HepG2 (cell line): ENCODE measurements at regions not wholly inside any gene's neighbourhood (a gene's known extent, or its start where the extent isn't known, plus 50 kb on each side); places are given as distances from the start of the nearest gene placed in this dataset.
A peak's percentile ranks its signal among the peaks of the same experiment; 100 is the strongest.

Experiments used
- ADNP ChIP-seq: sonication (generic); formaldehyde crosslinking; IDR thresholded peaks from 2 replicates; pipeline ENCODE4 v1.4.0; 2020; ENCODE audit warnings: missing genetic modification reagents
- ETV6 ChIP-seq: sonication (generic); formaldehyde crosslinking; conservative IDR thresholded peaks from 2 replicates; pipeline ENCODE4 v1.4.0; 2020; ENCODE audit warnings: missing genetic modification reagents
- FOXM1 ChIP-seq: sonication (generic); formaldehyde crosslinking; IDR thresholded peaks from 2 replicates; pipeline ENCODE4 v1.5.0; 2020; ENCODE audit warnings: missing genetic modification reagents
- GTF2F1 ChIP-seq: fragments of 150-350 bp; IDR thresholded peaks from 2 replicates; pipeline ENCODE4 v1.6.1; 2014; ENCODE audit warnings: low read length
- NBN ChIP-seq: fragments of 450-650 bp; conservative IDR thresholded peaks from 2 replicates; pipeline ENCODE4 v1.6.1; 2017
- PAXIP1 ChIP-seq: sonication (generic); formaldehyde crosslinking; conservative IDR thresholded peaks from 2 replicates; pipeline ENCODE4 v1.4.0; 2020; ENCODE audit warnings: mild to moderate bottlenecking, missing genetic modification reagents, moderate library complexity
- SOX5 ChIP-seq: IDR thresholded peaks from 2 replicates; pipeline ENCODE4 v1.6.1; 2016; ENCODE audit warnings: borderline replicate concordance
- ZNF138 ChIP-seq: sonication (generic); formaldehyde crosslinking; IDR thresholded peaks from 2 replicates; pipeline ENCODE4 v1.5.0; 2020; ENCODE audit warnings: mild to moderate bottlenecking, low read depth, missing genetic modification reagents
- ZNF253 ChIP-seq: sonication (generic); formaldehyde crosslinking; IDR thresholded peaks from 2 replicates; pipeline ENCODE4 v1.8.0; 2022; ENCODE audit warnings: mild to moderate bottlenecking, missing genetic modification reagents, borderline replicate concordance
- ZNF512 ChIP-seq: sonication (generic); formaldehyde crosslinking; IDR thresholded peaks from 2 replicates; pipeline ENCODE4 v1.4.0; 2020; ENCODE audit warnings: mild to moderate bottlenecking, missing genetic modification reagents
- ZNF607 ChIP-seq: sonication (generic); formaldehyde crosslinking; IDR thresholded peaks from 2 replicates; pipeline ENCODE4 v1.5.1; 2020; ENCODE audit warnings: missing genetic modification reagents, mild to moderate bottlenecking, borderline replicate concordance
- ZNF619 ChIP-seq: sonication (generic); formaldehyde crosslinking; IDR thresholded peaks from 2 replicates; pipeline ENCODE4 v1.4.0; 2020; ENCODE audit warnings: mild to moderate bottlenecking, missing genetic modification reagents
- TF ChIP-seq, protein P1 (sequence below): sonication (generic); formaldehyde crosslinking; IDR thresholded peaks from 2 replicates; pipeline ENCODE4 v1.4.0; 2020; ENCODE audit warnings: mild to moderate bottlenecking, missing genetic modification reagents, borderline replicate concordance
- TF ChIP-seq, protein P2 (sequence below), 2 experiments: sonication (generic) in 1 of 2; formaldehyde crosslinking in 1 of 2; IDR thresholded peaks; 2 replicates each; pipeline versions ENCODE4 v1.6.1 to v1.9.0; 2014 to 2022; ENCODE audit warnings: antibody characterized with exemption in 1 of 2, borderline replicate concordance in 1 of 2, inconsistent platforms in 1 of 2, low read depth in 1 of 2, missing genetic modification reagents in 1 of 2

DNA sequence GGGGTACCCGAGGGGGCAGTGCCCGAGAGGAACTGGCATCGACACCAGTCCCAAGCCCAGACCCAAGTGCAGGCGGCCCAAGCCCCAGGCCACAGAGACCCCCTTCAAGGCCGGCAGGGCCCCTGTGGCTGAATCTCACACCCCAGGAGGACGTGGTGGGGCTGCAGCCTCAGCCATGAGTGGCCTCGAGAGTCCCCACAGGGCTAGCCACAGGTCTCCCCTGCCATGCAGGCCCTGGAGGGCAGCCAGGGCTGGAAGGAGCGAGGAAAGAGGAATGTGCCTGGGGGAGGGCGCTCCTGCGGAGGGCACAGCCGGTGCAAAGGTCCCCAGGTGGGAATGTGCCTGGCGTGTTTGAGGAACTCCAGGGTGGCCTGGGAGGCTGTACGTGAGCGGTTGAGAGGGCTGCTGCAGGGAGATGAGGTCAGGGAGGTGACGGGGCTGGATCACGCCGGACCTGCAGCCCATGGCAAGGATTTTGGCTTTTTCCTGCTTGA, 86.1 kb downstream of the NCOR2 start (continued):
- TF ChIP-seq ZNF253 (CRISPR knock-in tag) (no peak), ZNF607 (CRISPR knock-in tag) (no peak), GTF2F1 (no peak), ADNP (CRISPR knock-in tag) (0 out of 2 replicates have a peak, but pooled peaks have one; percentile 64), FOXM1 (CRISPR knock-in tag) (no peak), ZNF619 (CRISPR knock-in tag) (no peak), NBN (no peak), ZNF138 (CRISPR knock-in tag) (no peak), SOX5 (CRISPR knock-in tag) (peak; percentile 21; the same call in 1 of the 2 replicates), ZNF512 (CRISPR knock-in tag) (no peak), ETV6 (CRISPR knock-in tag) (no peak), PAXIP1 (CRISPR knock-in tag) (peak; percentile 71)
- TF ChIP-seq, protein P1, sequence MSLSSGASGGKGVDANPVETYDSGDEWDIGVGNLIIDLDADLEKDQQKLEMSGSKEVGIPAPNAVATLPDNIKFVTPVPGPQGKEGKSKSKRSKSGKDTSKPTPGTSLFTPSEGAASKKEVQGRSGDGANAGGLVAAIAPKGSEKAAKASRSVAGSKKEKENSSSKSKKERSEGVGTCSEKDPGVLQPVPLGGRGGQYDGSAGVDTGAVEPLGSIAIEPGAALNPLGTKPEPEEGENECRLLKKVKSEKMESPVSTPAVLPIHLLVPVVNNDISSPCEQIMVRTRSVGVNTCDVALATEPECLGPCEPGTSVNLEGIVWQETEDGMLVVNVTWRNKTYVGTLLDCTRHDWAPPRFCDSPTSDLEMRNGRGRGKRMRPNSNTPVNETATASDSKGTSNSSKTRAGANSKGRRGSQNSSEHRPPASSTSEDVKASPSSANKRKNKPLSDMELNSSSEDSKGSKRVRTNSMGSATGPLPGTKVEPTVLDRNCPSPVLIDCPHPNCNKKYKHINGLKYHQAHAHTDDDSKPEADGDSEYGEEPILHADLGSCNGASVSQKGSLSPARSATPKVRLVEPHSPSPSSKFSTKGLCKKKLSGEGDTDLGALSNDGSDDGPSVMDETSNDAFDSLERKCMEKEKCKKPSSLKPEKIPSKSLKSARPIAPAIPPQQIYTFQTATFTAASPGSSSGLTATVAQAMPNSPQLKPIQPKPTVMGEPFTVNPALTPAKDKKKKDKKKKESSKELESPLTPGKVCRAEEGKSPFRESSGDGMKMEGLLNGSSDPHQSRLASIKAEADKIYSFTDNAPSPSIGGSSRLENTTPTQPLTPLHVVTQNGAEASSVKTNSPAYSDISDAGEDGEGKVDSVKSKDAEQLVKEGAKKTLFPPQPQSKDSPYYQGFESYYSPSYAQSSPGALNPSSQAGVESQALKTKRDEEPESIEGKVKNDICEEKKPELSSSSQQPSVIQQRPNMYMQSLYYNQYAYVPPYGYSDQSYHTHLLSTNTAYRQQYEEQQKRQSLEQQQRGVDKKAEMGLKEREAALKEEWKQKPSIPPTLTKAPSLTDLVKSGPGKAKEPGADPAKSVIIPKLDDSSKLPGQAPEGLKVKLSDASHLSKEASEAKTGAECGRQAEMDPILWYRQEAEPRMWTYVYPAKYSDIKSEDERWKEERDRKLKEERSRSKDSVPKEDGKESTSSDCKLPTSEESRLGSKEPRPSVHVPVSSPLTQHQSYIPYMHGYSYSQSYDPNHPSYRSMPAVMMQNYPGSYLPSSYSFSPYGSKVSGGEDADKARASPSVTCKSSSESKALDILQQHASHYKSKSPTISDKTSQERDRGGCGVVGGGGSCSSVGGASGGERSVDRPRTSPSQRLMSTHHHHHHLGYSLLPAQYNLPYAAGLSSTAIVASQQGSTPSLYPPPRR: peak; percentile 58
- TF ChIP-seq, protein P2, sequence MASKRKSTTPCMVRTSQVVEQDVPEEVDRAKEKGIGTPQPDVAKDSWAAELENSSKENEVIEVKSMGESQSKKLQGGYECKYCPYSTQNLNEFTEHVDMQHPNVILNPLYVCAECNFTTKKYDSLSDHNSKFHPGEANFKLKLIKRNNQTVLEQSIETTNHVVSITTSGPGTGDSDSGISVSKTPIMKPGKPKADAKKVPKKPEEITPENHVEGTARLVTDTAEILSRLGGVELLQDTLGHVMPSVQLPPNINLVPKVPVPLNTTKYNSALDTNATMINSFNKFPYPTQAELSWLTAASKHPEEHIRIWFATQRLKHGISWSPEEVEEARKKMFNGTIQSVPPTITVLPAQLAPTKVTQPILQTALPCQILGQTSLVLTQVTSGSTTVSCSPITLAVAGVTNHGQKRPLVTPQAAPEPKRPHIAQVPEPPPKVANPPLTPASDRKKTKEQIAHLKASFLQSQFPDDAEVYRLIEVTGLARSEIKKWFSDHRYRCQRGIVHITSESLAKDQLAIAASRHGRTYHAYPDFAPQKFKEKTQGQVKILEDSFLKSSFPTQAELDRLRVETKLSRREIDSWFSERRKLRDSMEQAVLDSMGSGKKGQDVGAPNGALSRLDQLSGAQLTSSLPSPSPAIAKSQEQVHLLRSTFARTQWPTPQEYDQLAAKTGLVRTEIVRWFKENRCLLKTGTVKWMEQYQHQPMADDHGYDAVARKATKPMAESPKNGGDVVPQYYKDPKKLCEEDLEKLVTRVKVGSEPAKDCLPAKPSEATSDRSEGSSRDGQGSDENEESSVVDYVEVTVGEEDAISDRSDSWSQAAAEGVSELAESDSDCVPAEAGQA (IDR thresholded peaks at IDR 0.05; ENCODE audit: low read depth): no peak
- TF ChIP-seq, protein P2 (CRISPR knock-in tag; IDR thresholded peaks at IDR 0.05; ENCODE audit: borderline replicate concordance): no peak
